ENCODE measurements at regions not wholly inside any gene's neighbourhood (a gene's known extent, or its start where the extent isn't known, plus 50 kb on each side); places are given as distances from the start of the nearest gene placed in this dataset.
"Not testable (repeated sequence)": the region's sequence is repeated elsewhere in the genome, so short reads cannot be mapped to it uniquely, and the experiment has no call there.

- in situ Hi-C loops (cut with MboI; ENCODE audit: low sequenced_read_pairs), result no loop called here
Observed at GRCh38 chr19:27719034-27719433, 1493.9 kb downstream of the UQCRFS1 start.

GRCh38 chr19:27718234-27718633, 1494.7 kb downstream of the UQCRFS1 start:
- in situ Hi-C loops (cut with MboI; ENCODE audit: low sequenced_read_pairs), result no loop called here

GRCh38 chr19:27717825-27718224, 1495.1 kb downstream of the UQCRFS1 start:
- in situ Hi-C loops (cut with MboI; ENCODE audit: low sequenced_read_pairs), result no loop called here

GRCh38 chr19:27716922-27717321, 1496.0 kb downstream of the UQCRFS1 start:
- in situ Hi-C loops (cut with MboI; ENCODE audit: low sequenced_read_pairs), result no loop called here

GRCh38 chr19:27714857-27715256, 1498.1 kb downstream of the UQCRFS1 start:
- in situ Hi-C loops (cut with MboI; ENCODE audit: low sequenced_read_pairs), result no loop called here

- in situ Hi-C loops (cut with MboI; ENCODE audit: low sequenced_read_pairs), result no loop called here
Observed at GRCh38 chr19:27709496-27709895, 1503.5 kb downstream of the UQCRFS1 start.

GRCh38 chr19:27708986-27709385, 1504.0 kb downstream of the UQCRFS1 start:
- in situ Hi-C loops (cut with MboI; ENCODE audit: low sequenced_read_pairs), result not testable (repeated sequence)

- in situ Hi-C loops (cut with MboI; ENCODE audit: low sequenced_read_pairs), result not testable (repeated sequence)
Observed at GRCh38 chr19:27707026-27707425, 1505.9 kb downstream of the UQCRFS1 start.

GRCh38 chr19:27705896-27706295, 1507.1 kb downstream of the UQCRFS1 start:
- in situ Hi-C loops (cut with MboI; ENCODE audit: low sequenced_read_pairs), result no loop called here

- in situ Hi-C loops (cut with MboI; ENCODE audit: low sequenced_read_pairs), result no loop called here
Observed at GRCh38 chr19:27694361-27695055, 1518.4 kb downstream of the UQCRFS1 start.

GRCh38 chr19:27691991-27692390, 1521.0 kb downstream of the UQCRFS1 start:
- in situ Hi-C loops (cut with MboI; ENCODE audit: low sequenced_read_pairs), result no loop called here

- in situ Hi-C loops (cut with MboI; ENCODE audit: low sequenced_read_pairs), result no loop called here
Observed at GRCh38 chr19:27689734-27690241, 1523.2 kb downstream of the UQCRFS1 start.

- in situ Hi-C loops (cut with MboI; ENCODE audit: low sequenced_read_pairs), result no loop called here
Observed at GRCh38 chr19:27684293-27684692, 1528.7 kb downstream of the UQCRFS1 start.

GRCh38 chr19:27681972-27682371, 1531.0 kb downstream of the UQCRFS1 start:
- in situ Hi-C loops (cut with MboI; ENCODE audit: low sequenced_read_pairs), result no loop called here

- in situ Hi-C loops (cut with MboI; ENCODE audit: low sequenced_read_pairs), result no loop called here
Observed at GRCh38 chr19:27679905-27680304, 1533.0 kb downstream of the UQCRFS1 start.

GRCh38 chr19:27679399-27679798, 1533.6 kb downstream of the UQCRFS1 start:
- in situ Hi-C loops (cut with MboI; ENCODE audit: low sequenced_read_pairs), result no loop called here

- in situ Hi-C loops (cut with MboI; ENCODE audit: low sequenced_read_pairs), result no loop called here
Observed at GRCh38 chr19:27676877-27677276, 1536.1 kb downstream of the UQCRFS1 start.

- in situ Hi-C loops (cut with MboI; ENCODE audit: low sequenced_read_pairs), result no loop called here
Observed at GRCh38 chr19:27676334-27676733, 1536.6 kb downstream of the UQCRFS1 start.

- in situ Hi-C loops (cut with MboI; ENCODE audit: low sequenced_read_pairs), result no loop called here
Observed at GRCh38 chr19:27675771-27676170, 1537.2 kb downstream of the UQCRFS1 start.

- in situ Hi-C loops (cut with MboI; ENCODE audit: low sequenced_read_pairs), result no loop called here
Observed at GRCh38 chr19:27674701-27675100, 1538.2 kb downstream of the UQCRFS1 start.

- in situ Hi-C loops (cut with MboI; ENCODE audit: low sequenced_read_pairs), result no loop called here
Observed at GRCh38 chr19:27673986-27674385, 1539.0 kb downstream of the UQCRFS1 start.

GRCh38 chr19:27672309-27673047, 1540.5 kb downstream of the UQCRFS1 start:
- in situ Hi-C loops (cut with MboI; ENCODE audit: low sequenced_read_pairs), result no loop called here

All from HL-60/S4 treated with phorbol 12-myristate 13-acetate at 8.2 ng/mL for 4 days and 3 days (cell line).